Esophagus squamous epithelium (tissue), 5 donors: ENCODE measurements at regions not wholly inside any gene's neighbourhood (a gene's known extent, or its start where the extent isn't known, plus 50 kb on each side); places are given as distances from the start of the nearest gene placed in this dataset.

Source experiments
- DNase-seq: peaks from one replicate; lab custom pipeline; 2025; lab: John Stamatoyannopoulos, UW
- H3K27ac ChIP-seq, 4 donors: fragments of 200-600 bp; sonication (generic); one replicate each; pipeline ENCODE4 v1.5.1; 2016 to 2019; ENCODE audit warnings: mild to moderate bottlenecking in 1 of 4
- H3K27me3 ChIP-seq, 4 donors: fragments of 200-600 bp; sonication (generic); 1 replicate in 3 of 4; 2 replicates in 1 of 4; pipeline versions ENCODE4 v1.5.1 to v1.6.0; 2017 to 2021; ENCODE audit warnings: antibody characterized with exemption in 1 of 4
- H3K36me3 ChIP-seq, 3 donors: fragments of 200-600 bp; sonication (generic); one replicate each; pipeline ENCODE4 v1.5.1; 2016 to 2019
- H3K4me1 ChIP-seq, 3 donors: fragments of 200-600 bp; sonication (generic); one replicate each; pipeline ENCODE4 v1.5.1; 2017 to 2019
- H3K4me3 ChIP-seq, 4 donors: fragments of 200-600 bp; sonication (generic); 1 replicate in 3 of 4; 2 replicates in 1 of 4; pipeline ENCODE4 v1.5.1; 2016 to 2019; ENCODE audit warnings: mild to moderate bottlenecking in 2 of 4, moderate library complexity in 1 of 4
- H3K9me3 ChIP-seq, 3 donors: fragments of 200-600 bp; sonication (generic); one replicate each; pipeline ENCODE4 v1.5.1; 2016 to 2019
- CTCF ChIP-seq, 6 experiments: fragments of 450-650 bp in 4 of 6; fragments of 200-600 bp in 2 of 6; sonication (generic) in 2 of 6; IDR thresholded peaks; one replicate each; pipeline ENCODE4 v1.5.1; 2016 to 2019; ENCODE audit warnings: antibody characterized with exemption in 6 of 6, mild to moderate bottlenecking in 4 of 6, moderate library complexity in 4 of 6
- POLR2A ChIP-seq, 4 donors: fragments of 450-650 bp; IDR thresholded peaks; one replicate each; pipeline ENCODE4 v1.6.1; 2017; ENCODE audit warnings: antibody characterized with exemption in 4 of 4, mild to moderate bottlenecking in 4 of 4, moderate library complexity in 3 of 4
- WGBS, 2 donors: methylation state at CpG; one replicate each; pipeline ENCODE4 v1.1.5; 2018; 5-methylcytosine and 5-hydroxymethylcytosine counted together
- intact Hi-C: fragments of 100-400 bp; cut with DNase I; formaldehyde crosslinking; loops from one replicate; pipeline ENCODE4 v1.15.0; 2022
- donor health status: DM: yes; HTN: yes; CAD: no.

- H3K9me3 ChIP-seq = no peaks in the 10 kb centered on the region
- H3K4me1 ChIP-seq = peaks cover 0 to 5% (median 4%) of the 10 kb centered on the region in 3 donors
- DNase-seq = no peak
- WGBS, 2 donors = 46 to 47% methylated on average over 1 of the region's 1 CpG
- H3K4me3 ChIP-seq = no peak overlapping the region
- H3K27me3 ChIP-seq = no peaks in the 10 kb centered on the region
- intact Hi-C loops = no loop called here
- no peak for TF ChIP-seq POLR2A (IDR thresholded peaks at IDR 0.05)
- TF ChIP-seq CTCF (IDR thresholded peaks at IDR 0.05) = no peak
- no peaks in the 10 kb centered on the region for H3K36me3 ChIP-seq
- H3K27ac ChIP-seq = no peak overlapping the region
Measured at GRCh38 chr12:98446682-98447081, 68.7 kb upstream of the TMPO start.

- Histone ChIP-seq H3K4me3 (no peak overlapping the region), H3K27ac (no peak overlapping the region), H3K36me3 (no peaks in the 10 kb centered on the region), H3K9me3 (no peaks in the 10 kb centered on the region), H3K27me3 (no peaks in the 10 kb centered on the region), H3K4me1 (no peaks in the 10 kb centered on the region)
- intact Hi-C loops = no loop called here
- TF ChIP-seq CTCF (IDR thresholded peaks at IDR 0.05) (no peak), POLR2A (IDR thresholded peaks at IDR 0.05) (no peak)
- 85 to 95% methylated on average over 3 of the region's 3 CpGs for WGBS, 2 donors
- DNase-seq = no peak
Measured at GRCh38 chr12:98449584-98449983, 65.8 kb upstream of the TMPO start.

- DNase-seq = no peak
Measured at GRCh38 chr12:98453070-98453469, 62.3 kb upstream of the TMPO start.

GRCh38 chr12:98453492-98453891 is 61.9 kb upstream of the TMPO start:
- WGBS, 2 donors = 87 to 91% methylated on average over 2 of the region's 2 CpGs
- TF ChIP-seq POLR2A (IDR thresholded peaks at IDR 0.05) = no peak
- no peak for TF ChIP-seq CTCF (IDR thresholded peaks at IDR 0.05)
- peaks cover 0 to 14% (median 0%) of the 10 kb centered on the region in 4 donors for H3K27me3 ChIP-seq
- H3K4me3 ChIP-seq = no peak overlapping the region
- no peaks in the 10 kb centered on the region for H3K36me3 ChIP-seq
- no peak for DNase-seq
- intact Hi-C loops = no loop called here
- no peak overlapping the region for H3K27ac ChIP-seq
- peaks cover 0 to 10% (median 7%) of the 10 kb centered on the region in 3 donors for H3K4me1 ChIP-seq
- H3K9me3 ChIP-seq = no peaks in the 10 kb centered on the region

More at GRCh38 chr12:98453070-98453469, 62.3 kb upstream of the TMPO start:
- Histone ChIP-seq H3K36me3 (no peaks in the 10 kb centered on the region), H3K4me3 (no peak overlapping the region), H3K27ac (no peak overlapping the region), H3K9me3 (no peaks in the 10 kb centered on the region), H3K4me1 (peaks cover 0 to 10% (median 7%) of the 10 kb centered on the region in 3 donors), H3K27me3 (peaks cover 0 to 14% (median 0%) of the 10 kb centered on the region in 4 donors)
- 83 to 84% methylated on average over 4 of the region's 4 CpGs for WGBS, 2 donors
- TF ChIP-seq POLR2A (IDR thresholded peaks at IDR 0.05) (no peak), CTCF (IDR thresholded peaks at IDR 0.05) (no peak)
- intact Hi-C loops = no loop called here

- Histone ChIP-seq H3K36me3 (no peaks in the 10 kb centered on the region), H3K9me3 (no peaks in the 10 kb centered on the region), H3K27me3 (peaks cover 0 to 14% (median 0%) of the 10 kb centered on the region in 4 donors), H3K27ac (no peak overlapping the region), H3K4me1 (peaks cover 0 to 10% (median 7%) of the 10 kb centered on the region in 3 donors), H3K4me3 (no peak overlapping the region)
- 73 to 74% methylated on average over 3 of the region's 3 CpGs for WGBS, 2 donors
- DNase-seq = no peak
- TF ChIP-seq CTCF (IDR thresholded peaks at IDR 0.05) = no peak
- TF ChIP-seq POLR2A (IDR thresholded peaks at IDR 0.05) = no peak
- intact Hi-C loops = no loop called here
Measured at GRCh38 chr12:98456041-98456440, 59.3 kb upstream of the TMPO start.
